Endothelial cell of umbilical vein (primary cell): ENCODE measurements at regions not wholly inside any gene's neighbourhood (a gene's known extent, or its start where the extent isn't known, plus 50 kb on each side); places are given as distances from the start of the nearest gene placed in this dataset.

Experiments
- TF ChIP-seq, protein P1 (sequence below), 2 donors: IDR thresholded peaks; 1 replicate in 1 of 2; 2 replicates in 1 of 2; pipeline ENCODE4 v1.5.1; 2011; ENCODE audit warnings: low read length in 2 of 2, mild to moderate bottlenecking in 2 of 2, moderate library complexity in 2 of 2, control low read depth in 1 of 2, inconsistent platforms in 1 of 2, low read depth in 1 of 2; ENCODE audit not compliant: insufficient read depth in 1 of 2; ENCODE audit errors: extremely low read depth in 1 of 2
- TF ChIP-seq, protein P2 (sequence below): IDR thresholded peaks from 2 replicates; pipeline ENCODE4 v1.6.1; 2011; ENCODE audit not compliant: insufficient read depth, insufficient read length

DNA sequence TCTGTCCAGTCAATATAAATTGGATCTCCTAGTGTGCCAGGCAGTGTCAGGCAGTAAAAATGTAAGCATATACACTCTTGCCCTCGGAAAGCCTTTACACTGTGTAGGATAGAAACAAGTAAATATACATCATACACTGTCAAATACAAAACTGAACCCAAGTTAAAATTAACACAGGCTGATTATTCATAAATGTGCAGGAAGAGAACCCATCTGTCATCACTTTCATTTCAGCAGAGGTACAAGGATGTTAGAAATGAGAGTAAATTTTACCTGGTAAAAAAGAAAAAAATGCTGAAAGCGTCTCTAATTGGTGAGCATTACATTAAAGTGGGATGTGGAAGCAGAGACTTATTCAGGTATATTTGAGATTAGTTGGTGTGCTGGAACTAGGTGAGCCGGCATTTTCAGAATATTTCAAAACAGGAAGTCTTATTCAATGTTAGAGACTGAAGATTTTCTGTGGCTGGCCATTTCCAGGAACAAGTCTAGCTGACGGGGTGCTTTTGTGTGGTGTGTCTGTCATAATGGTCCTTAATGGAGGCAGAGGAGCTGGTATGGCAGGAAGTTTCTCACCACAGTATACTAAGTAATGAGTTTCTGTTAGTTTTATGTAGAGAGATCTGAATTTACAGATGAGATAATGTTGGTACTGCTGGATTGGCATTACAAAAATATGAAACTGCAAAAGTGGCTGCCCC is 192.6 kb downstream of the CASP12 start:
- TF ChIP-seq, protein P1, sequence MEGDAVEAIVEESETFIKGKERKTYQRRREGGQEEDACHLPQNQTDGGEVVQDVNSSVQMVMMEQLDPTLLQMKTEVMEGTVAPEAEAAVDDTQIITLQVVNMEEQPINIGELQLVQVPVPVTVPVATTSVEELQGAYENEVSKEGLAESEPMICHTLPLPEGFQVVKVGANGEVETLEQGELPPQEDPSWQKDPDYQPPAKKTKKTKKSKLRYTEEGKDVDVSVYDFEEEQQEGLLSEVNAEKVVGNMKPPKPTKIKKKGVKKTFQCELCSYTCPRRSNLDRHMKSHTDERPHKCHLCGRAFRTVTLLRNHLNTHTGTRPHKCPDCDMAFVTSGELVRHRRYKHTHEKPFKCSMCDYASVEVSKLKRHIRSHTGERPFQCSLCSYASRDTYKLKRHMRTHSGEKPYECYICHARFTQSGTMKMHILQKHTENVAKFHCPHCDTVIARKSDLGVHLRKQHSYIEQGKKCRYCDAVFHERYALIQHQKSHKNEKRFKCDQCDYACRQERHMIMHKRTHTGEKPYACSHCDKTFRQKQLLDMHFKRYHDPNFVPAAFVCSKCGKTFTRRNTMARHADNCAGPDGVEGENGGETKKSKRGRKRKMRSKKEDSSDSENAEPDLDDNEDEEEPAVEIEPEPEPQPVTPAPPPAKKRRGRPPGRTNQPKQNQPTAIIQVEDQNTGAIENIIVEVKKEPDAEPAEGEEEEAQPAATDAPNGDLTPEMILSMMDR (IDR thresholded peaks at IDR 0.05; ENCODE audit: extremely low read depth in 1 of 2, insufficient read depth in 1 of 2, low read depth in 1 of 2, low read length in 2 of 2) = no peak
- TF ChIP-seq, protein P2, sequence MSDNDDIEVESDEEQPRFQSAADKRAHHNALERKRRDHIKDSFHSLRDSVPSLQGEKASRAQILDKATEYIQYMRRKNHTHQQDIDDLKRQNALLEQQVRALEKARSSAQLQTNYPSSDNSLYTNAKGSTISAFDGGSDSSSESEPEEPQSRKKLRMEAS = no peak
